ENCODE measurements at regions not wholly inside any gene's neighbourhood (a gene's known extent, or its start where the extent isn't known, plus 50 kb on each side); places are given as distances from the start of the nearest gene placed in this dataset. TPM values are rescaled to one million over a fixed set of nuclear protein-coding genes. Genes with fewer than 3 reads are reported as not detected.

- Histone ChIP-seq H3K4me2 (ENCODE audit: low read length) (no peak overlapping the region), H3K36me3 (ENCODE audit: insufficient read depth, low read length) (no peaks in the 10 kb centered on the region), H3K4me3 (ENCODE audit: low read depth, low read length, poor library complexity, severe bottlenecking) (no peak overlapping the region), H3K79me2 (ENCODE audit: insufficient read depth, low read depth, low read length) (no peaks in the 10 kb centered on the region), H3K27ac (ENCODE audit: low read depth, low read length, poor library complexity, severe bottlenecking) (no peak overlapping the region), H3K9me3 (ENCODE audit: low read length) (no peaks in the 10 kb centered on the region), H4K20me1 (ENCODE audit: insufficient read depth, low read length) (no peaks in the 10 kb centered on the region), H3K9me2 (ENCODE audit: insufficient read depth, low read length) (no peaks in the 10 kb centered on the region), H3K4me1 (ENCODE audit: insufficient read depth, low read length, poor library complexity, severe bottlenecking) (no peaks in the 10 kb centered on the region), H2AFZ (ENCODE audit: low read length) (no peak overlapping the region)
- DNase-seq (ENCODE audit: low spot score): no peak
- TF ChIP-seq CTCF (conservative IDR thresholded peaks at IDR 0.05; ENCODE audit: low read length): no peak
- TF ChIP-seq EZH2phosphoT487 (IDR thresholded peaks at IDR 0.05; ENCODE audit: borderline replicate concordance, low read depth, low read length): no peak
- CTCF ChIA-PET (ENCODE audit: unreplicated experiment): no interaction called here
- no TSS peak for BruUV-seq (replicated peaks)
- intact Hi-C loops (cut with micrococcal nuclease; ENCODE audit: unreplicated experiment): no loop called here
- POLR2A ChIA-PET: no interaction called here
Measured at GRCh38 chr19:23461120-23461519, 65.8 kb upstream of the ZNF91 start.

- Histone ChIP-seq H4K20me1 (ENCODE audit: insufficient read depth, low read length) (no peaks in the 10 kb centered on the region), H3K4me3 (ENCODE audit: low read depth, low read length, poor library complexity, severe bottlenecking) (no peak overlapping the region), H3K4me2 (ENCODE audit: low read length) (no peak overlapping the region), H3K4me1 (ENCODE audit: insufficient read depth, low read length, poor library complexity, severe bottlenecking) (no peaks in the 10 kb centered on the region), H3K9me3 (ENCODE audit: low read length) (no peaks in the 10 kb centered on the region), H3K9me2 (ENCODE audit: insufficient read depth, low read length) (no peaks in the 10 kb centered on the region), H3K36me3 (ENCODE audit: insufficient read depth, low read length) (no peaks in the 10 kb centered on the region), H3K79me2 (ENCODE audit: insufficient read depth, low read depth, low read length) (no peaks in the 10 kb centered on the region), H3K27ac (ENCODE audit: low read depth, low read length, poor library complexity, severe bottlenecking) (no peak overlapping the region), H2AFZ (ENCODE audit: low read length) (no peak overlapping the region)
- no TSS peak for BruUV-seq (replicated peaks)
- TF ChIP-seq CTCF (conservative IDR thresholded peaks at IDR 0.05; ENCODE audit: low read length): no peak
- TF ChIP-seq EZH2phosphoT487 (IDR thresholded peaks at IDR 0.05; ENCODE audit: borderline replicate concordance, low read depth, low read length): no peak
- POLR2A ChIA-PET: no interaction called here
- CTCF ChIA-PET (ENCODE audit: unreplicated experiment): no interaction called here
- no peak for DNase-seq (ENCODE audit: low spot score)
- intact Hi-C loops (cut with micrococcal nuclease; ENCODE audit: unreplicated experiment): no loop called here
Measured at GRCh38 chr19:23460656-23461055, 65.4 kb upstream of the ZNF91 start.

Small RNA genes in the stretch of these regions (small RNA-seq; reads per million reads assigned to genes)
- gene RPS27P29: not detected
